B cell (primary cell): ENCODE measurements at regions not wholly inside any gene's neighbourhood (a gene's known extent, or its start where the extent isn't known, plus 50 kb on each side); places are given as distances from the start of the nearest gene placed in this dataset.

Experiments used
- ATAC-seq: fragments of 200-7000 bp; cut with Tn5 transposase; one replicate; pipeline ENCODE4 v1.10.0; 2021; ENCODE audit warnings: low read depth, mild to moderate bottlenecking, moderate number of reproducible peaks, moderate library complexity
- CTCF ChIA-PET: fragments of 350-600 bp; sonication (Branson Sonifier 250); formaldehyde crosslinking; loops from one replicate; lab custom pipeline; 2021; ENCODE audit warnings: antibody characterized with exemption, inconsistent platforms; lab: Charles Lee
- POLR2A ChIA-PET: fragments of 350-600 bp; sonication (Branson Sonifier 250); formaldehyde crosslinking; loops from one replicate; lab custom pipeline; 2021; ENCODE audit warnings: antibody characterized with exemption; lab: Charles Lee
- DNase-seq: peaks from one replicate; pipeline ENCODE4 v3.0.0; 2013
- H2AFZ ChIP-seq: 2 replicates; pipeline ENCODE4 v1.6.1; 2012; ENCODE audit warnings: mild to moderate bottlenecking, low read depth, low read length; ENCODE audit not compliant: insufficient read depth, poor library complexity, severe bottlenecking
- H3K27ac ChIP-seq, 2 donors: 1 replicate in 1 of 2; 2 replicates in 1 of 2; pipeline ENCODE4 v1.5.1; 2012 to 2013; ENCODE audit warnings: low read length in 2 of 2, mild to moderate bottlenecking in 2 of 2, moderate library complexity in 1 of 2
- H3K27me3 ChIP-seq, 4 experiments: fragments of 200-600 bp in 1 of 4; sonication (generic) in 1 of 4; replicated peaks in 1 of 4; 1 replicate in 2 of 4; 2 replicates in 2 of 4; pipeline versions ENCODE4 v1.6.1 to v1.7.0; 2013 to 2016; ENCODE audit warnings: low read length in 3 of 4, mild to moderate bottlenecking in 2 of 4, mixed read lengths in 1 of 4, moderate library complexity in 1 of 4; ENCODE audit not compliant: insufficient read depth in 4 of 4, control insufficient read depth in 3 of 4; ENCODE audit errors: control extremely low read depth in 1 of 4
- H3K36me3 ChIP-seq, 2 experiments: replicated peaks in 1 of 2; 1 replicate in 1 of 2; 2 replicates in 1 of 2; pipeline versions ENCODE4 v1.6.1 to v1.7.1; 2013; ENCODE audit warnings: low read length in 1 of 2; ENCODE audit not compliant: insufficient read depth in 2 of 2, control insufficient read depth in 1 of 2; ENCODE audit errors: control extremely low read depth in 1 of 2, extremely low read depth in 1 of 2
- H3K4me1 ChIP-seq, 2 donors: fragments of 200-600 bp in 1 of 2; sonication (generic) in 1 of 2; 1 replicate in 1 of 2; 2 replicates in 1 of 2; pipeline versions ENCODE4 v1.5.1 to v1.6.1; 2013 to 2017; ENCODE audit warnings: low read length in 2 of 2; ENCODE audit not compliant: control insufficient read depth in 2 of 2, insufficient read depth in 2 of 2
- H3K4me2 ChIP-seq: replicated peaks from 2 replicates; pipeline ENCODE3; 2012; ENCODE audit warnings: mild to moderate bottlenecking, low read depth, low read length; ENCODE audit not compliant: poor library complexity, severe bottlenecking
- H3K4me3 ChIP-seq, 5 experiments: fragments of 200-600 bp in 1 of 5; sonication (generic) in 1 of 5; 1 replicate in 3 of 5; 2 replicates in 2 of 5; pipeline versions ENCODE4 v1.5.1 to v1.7.0; 2011 to 2016; ENCODE audit warnings: low read length in 4 of 5, mild to moderate bottlenecking in 4 of 5, low read depth in 2 of 5, control low read depth in 1 of 5, moderate library complexity in 1 of 5; ENCODE audit not compliant: insufficient read depth in 1 of 5; ENCODE audit errors: control extremely low read depth in 1 of 5, extremely low read depth in 1 of 5
- H3K79me2 ChIP-seq: fragments of 200-600 bp; sonication (generic); one replicate; pipeline ENCODE4 v1.6.0; 2016; ENCODE audit warnings: low read length; ENCODE audit not compliant: control insufficient read depth, insufficient read depth
- H3K9ac ChIP-seq: fragments of 200-600 bp; sonication (generic); 2 replicates; pipeline ENCODE4 v1.6.1; 2017; ENCODE audit warnings: mild to moderate bottlenecking, low read length, moderate library complexity
- H3K9me3 ChIP-seq, 3 donors: one replicate each; pipeline versions ENCODE4 v1.6.1 to v1.7.1; 2013; ENCODE audit warnings: low read length in 2 of 3; ENCODE audit not compliant: control insufficient read depth in 2 of 3, insufficient read depth in 1 of 3; ENCODE audit errors: control extremely low read depth in 1 of 3
- H4K20me1 ChIP-seq: 2 replicates; pipeline ENCODE4 v1.6.0; 2012; ENCODE audit warnings: mild to moderate bottlenecking, low read length; ENCODE audit not compliant: insufficient read depth, control insufficient read depth, poor library complexity, severe bottlenecking
- H3K27ac Mint-ChIP-seq: one replicate; pipeline ENCODE4 v1.8.0; 2021; ENCODE audit warnings: mixed read lengths
- H3K27me3 Mint-ChIP-seq: one replicate; pipeline ENCODE4 v1.8.0; 2021; ENCODE audit warnings: mixed read lengths
- H3K4me1 Mint-ChIP-seq: one replicate; pipeline ENCODE4 v1.8.0; 2021; ENCODE audit warnings: mixed read lengths
- H3K4me3 Mint-ChIP-seq: one replicate; pipeline ENCODE4 v1.8.0; 2021; ENCODE audit warnings: mixed read lengths
- H3K9me3 Mint-ChIP-seq: one replicate; pipeline ENCODE4 v1.8.0; 2022; ENCODE audit warnings: mixed read lengths; ENCODE audit not compliant: insufficient read depth
- CTCF ChIP-seq: fragments of 200-600 bp; IDR thresholded peaks from one replicate; pipeline ENCODE4 v1.8.0; 2022; ENCODE audit warnings: antibody characterized with exemption, mild to moderate bottlenecking
- EZH2 ChIP-seq: IDR thresholded peaks from 2 replicates; pipeline ENCODE4 v1.6.1; 2012; ENCODE audit warnings: borderline replicate concordance, low read depth, mild to moderate bottlenecking, moderate library complexity, low read length; ENCODE audit not compliant: insufficient read depth, poor library complexity, severe bottlenecking
- WGBS: methylation state at CpG from one replicate; pipeline ENCODE4 v1.1.5; 2013; ENCODE audit warnings: missing lambda C conversion rate; ENCODE audit not compliant: insufficient coverage; 5-methylcytosine and 5-hydroxymethylcytosine counted together
- intact Hi-C: fragments of 100-400 bp; cut with micrococcal nuclease; formaldehyde crosslinking; loops from one replicate; pipeline ENCODE4 v1.10.0; 2022

- WGBS = 80% methylated on average over 2 of the region's 2 CpGs
- POLR2A ChIA-PET = no interaction called here
Measured at GRCh38 chr15:94792196-94792595, 560.8 kb downstream of the MCTP2 start.

GRCh38 chr15:94793207-94793606 is 561.8 kb downstream of the MCTP2 start:
- Histone ChIP-seq H3K36me3 (no peaks in the 10 kb centered on the region), H3K4me3 (no peak overlapping the region), H4K20me1 (no peaks in the 10 kb centered on the region), H3K9ac (no peak overlapping the region), H3K9me3 (no peaks in the 10 kb centered on the region), H3K79me2 (no peaks in the 10 kb centered on the region), H3K4me1 (no peaks in the 10 kb centered on the region), H3K4me2 (no peak overlapping the region), H3K27me3 (no peaks in the 10 kb centered on the region), H2AFZ (no peak overlapping the region), H3K27ac (no peak overlapping the region)
- intact Hi-C loops = no loop called here
- Mint-ChIP-seq H3K27me3 (no peaks in the 10 kb centered on the region), H3K4me3 (no peak overlapping the region), H3K4me1 (no peaks in the 10 kb centered on the region), H3K9me3 (peaks cover 3% of the 10 kb centered on the region), H3K27ac (no peak overlapping the region)
- CTCF ChIA-PET = no interaction called here
- no peak for ATAC-seq
- WGBS = no CpG with 5 or more reads among the region's 3 CpGs
- no peak for DNase-seq
- POLR2A ChIA-PET = no interaction called here
- TF ChIP-seq CTCF (no peak), EZH2 (no peak)

More at GRCh38 chr15:94792196-94792595, 560.8 kb downstream of the MCTP2 start:
- Histone ChIP-seq H3K36me3 (no peaks in the 10 kb centered on the region), H3K9me3 (no peaks in the 10 kb centered on the region), H4K20me1 (no peaks in the 10 kb centered on the region), H3K4me3 (no peak overlapping the region), H3K79me2 (no peaks in the 10 kb centered on the region), H3K27ac (no peak overlapping the region), H3K4me1 (no peaks in the 10 kb centered on the region), H2AFZ (no peak overlapping the region), H3K4me2 (no peak overlapping the region), H3K27me3 (no peaks in the 10 kb centered on the region), H3K9ac (no peak overlapping the region)
- Mint-ChIP-seq H3K27me3 (no peaks in the 10 kb centered on the region), H3K4me1 (no peaks in the 10 kb centered on the region), H3K9me3 (no peaks in the 10 kb centered on the region), H3K27ac (no peak overlapping the region), H3K4me3 (no peak overlapping the region)
- DNase-seq = no peak
- TF ChIP-seq EZH2 = no peak
- TF ChIP-seq CTCF = no peak
- CTCF ChIA-PET = no interaction called here
- no peak for ATAC-seq
- intact Hi-C loops = no loop called here
